Lower lobe of right lung (tissue), 2 donors: ENCODE measurements at regions not wholly inside any gene's neighbourhood (a gene's known extent, or its start where the extent isn't known, plus 50 kb on each side); places are given as distances from the start of the nearest gene placed in this dataset.

Experiments
- ATAC-seq, 2 donors: fragments of 200-7000 bp; cut with Tn5 transposase; one replicate each; pipeline ENCODE4 v1.9.1; 2020 to 2022; ENCODE audit warnings: mild to moderate bottlenecking in 2 of 2, moderate library complexity in 2 of 2
- DNase-seq: peaks from one replicate; pipeline ENCODE4 v3.0.0-alpha.2; 2020
- H3K27ac ChIP-seq: fragments of 200-600 bp; one replicate; pipeline ENCODE4 v1.8.0; 2022
- H3K27me3 ChIP-seq: fragments of 200-600 bp; one replicate; pipeline ENCODE4 v1.8.0; 2022; ENCODE audit warnings: low read depth
- H3K36me3 ChIP-seq: fragments of 200-600 bp; one replicate; pipeline ENCODE4 v1.8.0; 2022; ENCODE audit warnings: mild to moderate bottlenecking
- H3K4me1 ChIP-seq: fragments of 200-600 bp; one replicate; pipeline ENCODE4 v1.8.0; 2022
- H3K4me3 ChIP-seq: fragments of 200-600 bp; one replicate; pipeline ENCODE4 v1.8.0; 2022; ENCODE audit warnings: mild to moderate bottlenecking
- H3K9me3 ChIP-seq: fragments of 200-600 bp; one replicate; pipeline ENCODE4 v1.8.0; 2022
- intact Hi-C: fragments of 100-400 bp; cut with DNase I; formaldehyde crosslinking; loops from one replicate; pipeline ENCODE4 v1.11.0; 2022
- TF ChIP-seq, protein P1 (sequence below): fragments of 200-600 bp; IDR thresholded peaks from one replicate; pipeline ENCODE4 v1.8.0; 2022; ENCODE audit warnings: antibody characterized with exemption, mild to moderate bottlenecking
- donor health status: DM: no; HTN: yes; CAD: no; lungs with severe emphysema.

GRCh38 chr11:33452836-33453624, 195.8 kb downstream of the HIPK3 start:
- ATAC-seq (no peak), DNase-seq (no peak)
- H3K9me3 ChIP-seq, result no peaks in the 10 kb centered on the region
- H3K27ac ChIP-seq, result no peak overlapping the region
- no peaks in the 10 kb centered on the region for H3K27me3 ChIP-seq
- H3K4me1 ChIP-seq, result no peaks in the 10 kb centered on the region
- TF ChIP-seq, protein P1, sequence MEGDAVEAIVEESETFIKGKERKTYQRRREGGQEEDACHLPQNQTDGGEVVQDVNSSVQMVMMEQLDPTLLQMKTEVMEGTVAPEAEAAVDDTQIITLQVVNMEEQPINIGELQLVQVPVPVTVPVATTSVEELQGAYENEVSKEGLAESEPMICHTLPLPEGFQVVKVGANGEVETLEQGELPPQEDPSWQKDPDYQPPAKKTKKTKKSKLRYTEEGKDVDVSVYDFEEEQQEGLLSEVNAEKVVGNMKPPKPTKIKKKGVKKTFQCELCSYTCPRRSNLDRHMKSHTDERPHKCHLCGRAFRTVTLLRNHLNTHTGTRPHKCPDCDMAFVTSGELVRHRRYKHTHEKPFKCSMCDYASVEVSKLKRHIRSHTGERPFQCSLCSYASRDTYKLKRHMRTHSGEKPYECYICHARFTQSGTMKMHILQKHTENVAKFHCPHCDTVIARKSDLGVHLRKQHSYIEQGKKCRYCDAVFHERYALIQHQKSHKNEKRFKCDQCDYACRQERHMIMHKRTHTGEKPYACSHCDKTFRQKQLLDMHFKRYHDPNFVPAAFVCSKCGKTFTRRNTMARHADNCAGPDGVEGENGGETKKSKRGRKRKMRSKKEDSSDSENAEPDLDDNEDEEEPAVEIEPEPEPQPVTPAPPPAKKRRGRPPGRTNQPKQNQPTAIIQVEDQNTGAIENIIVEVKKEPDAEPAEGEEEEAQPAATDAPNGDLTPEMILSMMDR, result no peak
- intact Hi-C loops, result no loop called here
- H3K4me3 ChIP-seq, result no peak overlapping the region
- H3K36me3 ChIP-seq, result no peaks in the 10 kb centered on the region

GRCh38 chr11:33451364-33451763, 194.2 kb downstream of the HIPK3 start:
- Histone ChIP-seq H3K9me3 (no peaks in the 10 kb centered on the region), H3K27me3 (no peaks in the 10 kb centered on the region), H3K36me3 (no peaks in the 10 kb centered on the region), H3K27ac (no peak overlapping the region), H3K4me1 (no peaks in the 10 kb centered on the region), H3K4me3 (no peak overlapping the region)
- TF ChIP-seq, protein P1, result no peak
- no peak for DNase-seq
- no peak for ATAC-seq
- intact Hi-C loops, result no loop called here

DNA sequence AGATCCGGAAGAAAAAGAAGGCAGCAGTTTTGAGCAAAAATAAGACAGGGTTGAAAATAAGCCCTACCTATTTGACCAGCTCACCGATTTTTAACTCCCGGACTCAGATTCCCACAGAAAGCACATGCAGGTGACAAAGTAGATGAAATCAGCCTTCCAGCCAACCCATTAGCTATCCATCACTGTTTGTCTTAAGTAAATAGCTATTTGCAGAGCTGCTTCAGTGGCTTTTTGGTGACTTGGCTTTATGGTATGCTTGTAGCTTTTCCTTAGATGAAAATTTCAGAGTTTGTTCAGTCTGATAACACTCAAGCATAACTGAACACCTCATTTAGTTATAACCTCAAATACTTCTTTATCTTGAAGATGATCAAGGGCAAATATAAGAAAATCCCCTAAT, 192.6 kb downstream of the HIPK3 start:
- no peak for ATAC-seq
- no peak for DNase-seq
- Histone ChIP-seq H3K27me3 (no peaks in the 10 kb centered on the region), H3K4me1 (no peaks in the 10 kb centered on the region), H3K9me3 (no peaks in the 10 kb centered on the region), H3K36me3 (no peaks in the 10 kb centered on the region), H3K27ac (no peak overlapping the region), H3K4me3 (no peak overlapping the region)
- TF ChIP-seq, protein P1, result no peak
- intact Hi-C loops, result no loop called here

DNA sequence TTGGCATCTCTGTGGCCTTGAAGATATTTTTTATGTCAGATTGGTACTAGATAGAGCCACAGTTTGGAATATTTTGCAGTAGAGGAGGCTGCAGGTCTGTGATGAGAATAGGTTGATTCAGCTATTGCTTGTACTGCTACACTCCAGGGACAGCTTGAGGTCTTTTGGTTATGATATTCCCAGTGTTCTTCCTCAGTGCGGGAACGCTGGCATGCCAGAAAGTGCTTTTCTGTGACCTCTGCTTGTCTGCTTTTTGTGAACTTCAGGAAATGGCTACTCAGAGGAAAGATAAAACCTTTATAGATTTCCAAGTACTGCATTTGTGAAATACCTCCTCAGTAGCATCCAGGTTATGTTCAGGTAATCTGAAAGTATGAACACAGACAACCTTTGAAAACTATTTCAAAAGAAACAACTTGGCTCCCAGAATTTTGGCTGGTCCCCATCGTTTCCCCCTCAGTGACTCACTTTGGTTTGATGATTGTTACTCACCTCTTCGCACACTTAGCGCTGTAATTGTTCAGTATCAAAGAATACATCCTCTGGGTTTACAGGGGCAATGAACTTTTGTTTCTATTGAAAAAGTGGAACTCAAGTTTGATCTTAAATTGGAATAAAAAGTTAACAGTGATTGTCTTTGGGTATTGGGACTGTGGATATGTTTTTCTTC, 191.4 kb downstream of the HIPK3 start:
- DNase-seq (no peak), ATAC-seq (no peak)
- H3K9me3 ChIP-seq, result no peaks in the 10 kb centered on the region
- TF ChIP-seq, protein P1, result no peak
- H3K27me3 ChIP-seq, result no peaks in the 10 kb centered on the region
- H3K36me3 ChIP-seq, result no peaks in the 10 kb centered on the region
- intact Hi-C loops, result no loop called here
- no peak overlapping the region for H3K27ac ChIP-seq
- no peak overlapping the region for H3K4me3 ChIP-seq
- H3K4me1 ChIP-seq, result no peaks in the 10 kb centered on the region

DNA sequence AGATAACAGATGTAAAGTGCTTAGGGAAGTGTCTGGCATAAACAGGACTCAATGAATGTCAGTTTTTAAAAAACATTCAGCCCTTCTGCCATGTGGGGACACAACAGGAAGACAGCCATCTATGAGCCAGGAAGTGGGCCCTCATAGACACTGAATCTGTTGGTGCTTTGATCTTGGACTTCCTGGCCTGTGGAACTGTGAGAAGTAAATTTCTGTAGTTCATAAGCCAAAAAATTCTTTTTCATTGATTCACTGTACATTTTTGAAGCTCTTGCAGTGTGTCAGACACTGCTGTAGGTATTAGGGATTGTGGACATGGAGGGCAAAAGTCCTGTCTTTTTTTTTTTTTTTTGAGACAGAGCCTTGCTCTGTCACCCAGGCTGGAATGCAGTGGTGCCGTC, 188.6 kb downstream of the HIPK3 start:
- H3K27ac ChIP-seq, result no peak overlapping the region
- H3K9me3 ChIP-seq, result no peaks in the 10 kb centered on the region
- no peaks in the 10 kb centered on the region for H3K36me3 ChIP-seq
- intact Hi-C loops, result no loop called here
- TF ChIP-seq, protein P1, result no peak
- no peaks in the 10 kb centered on the region for H3K4me1 ChIP-seq
- no peak for DNase-seq
- H3K4me3 ChIP-seq, result no peak overlapping the region
- ATAC-seq, result no peak
- no peaks in the 10 kb centered on the region for H3K27me3 ChIP-seq
